Heart left ventricle (tissue), 16 donors: ENCODE measurements at regions not wholly inside any gene's neighbourhood (a gene's known extent, or its start where the extent isn't known, plus 50 kb on each side); places are given as distances from the start of the nearest gene placed in this dataset.

Source experiments
- ATAC-seq, 4 donors: fragments of 200-7000 bp; cut with Tn5 transposase; one replicate each; pipeline ENCODE4 v1.9.1; 2020 to 2022; ENCODE audit warnings: moderate library complexity in 4 of 4, mild to moderate bottlenecking in 3 of 4, moderate number of reproducible peaks in 1 of 4
- DNase-seq, 5 donors: peaks; one replicate each; pipeline ENCODE4 v3.0.0-alpha.2; 2020
- H3K27ac ChIP-seq, 12 donors: fragments of 200-600 bp; sonication (generic) in 4 of 12; one replicate each; pipeline versions ENCODE4 v1.5.0 to v1.8.0; 2016 to 2022; ENCODE audit warnings: mild to moderate bottlenecking in 2 of 12
- H3K27me3 ChIP-seq, 9 donors: fragments of 200-600 bp; sonication (generic) in 2 of 9; one replicate each; pipeline versions ENCODE4 v1.5.1 to v1.8.0; 2016 to 2022; ENCODE audit warnings: mild to moderate bottlenecking in 3 of 9
- H3K36me3 ChIP-seq, 9 donors: fragments of 200-600 bp; sonication (generic) in 2 of 9; one replicate each; pipeline versions ENCODE4 v1.5.0 to v1.8.0; 2018 to 2022; ENCODE audit warnings: mild to moderate bottlenecking in 2 of 9
- H3K4me1 ChIP-seq, 12 donors: fragments of 200-600 bp; sonication (generic) in 4 of 12; one replicate each; pipeline versions ENCODE4 v1.5.0 to v1.8.0; 2016 to 2022; ENCODE audit warnings: mild to moderate bottlenecking in 3 of 12
- H3K4me3 ChIP-seq, 12 donors: fragments of 200-600 bp; sonication (generic) in 4 of 12; one replicate each; pipeline versions ENCODE4 v1.5.0 to v1.8.0; 2017 to 2022; ENCODE audit warnings: mild to moderate bottlenecking in 9 of 12, moderate library complexity in 4 of 12
- H3K9me3 ChIP-seq, 12 donors: fragments of 200-600 bp; sonication (generic) in 4 of 12; one replicate each; pipeline versions ENCODE4 v1.5.0 to v1.8.0; 2016 to 2022; ENCODE audit warnings: mild to moderate bottlenecking in 1 of 12
- POLR2A ChIP-seq, 2 donors: fragments of 450-650 bp; IDR thresholded peaks; one replicate each; pipeline ENCODE4 v1.6.1; 2017; ENCODE audit warnings: antibody characterized with exemption in 2 of 2, mild to moderate bottlenecking in 2 of 2, moderate library complexity in 2 of 2
- WGBS, 4 donors: extraction: QIAGEN DNeasy Blood & Tissue Kit in 2 of 4; methylation state at CpG; one replicate each; pipeline versions ENCODE4 v1.1.5 to v1.1.7; 2013 to 2018; 5-methylcytosine and 5-hydroxymethylcytosine counted together
- intact Hi-C, 10 donors: fragments of 100-400 bp; cut with DNase I; formaldehyde crosslinking; loops; one replicate each; pipeline versions ENCODE4 v1.11.1 to v1.14.2; 2022
- TF ChIP-seq, protein P1 (sequence below), 12 donors: fragments of 200-600 bp; sonication (generic) in 4 of 12; IDR thresholded peaks; one replicate each; pipeline versions ENCODE4 v1.5.0 to v1.8.0; 2018 to 2022; ENCODE audit warnings: antibody characterized with exemption in 12 of 12, mild to moderate bottlenecking in 5 of 12
- donor health status: ischemic (EF 13 %, LVEDD 7.1; RV severe dilation, severe dysfunction).
- donor health status: healthy with polysubstance abuse.
- donor health status: DM: no; HTN: yes; CAD: no.
- donor health status: DM: no; HTN: no; CAD: no.
- donor health status: ischemic (EF 25% LVEDD 6.9; RV normal size, moderate dysfunction).
- donor health status: ischemic (EF 25% LVEDD 5.7; RV mildly dilated, moderate dysfunction).
- donor health status: healthy.
- donor health status: DM: yes; HTN: yes; CAD: no.
- donor health status: ischemic (EF 35%, LVEDD 5.7; RV mildly dilated, moderate dysfunction).
- donor health status: nonischemic (EF 11% LVEDD 7.7; RV severe dilation, severe dysfunction).
- donor health status: DM: yes; HTN: yes; CAD: no.
- donor health status: PGD.
- donor health status: ischemic (EF 29% LVEDD 5.4; RV normal size, mild dysfunction).
- donor health status: nonischemic (EF 23%, LVEDD 6.1; RV moderate dilation, normal function).

GRCh38 chr18:71287268-71287667 lies 998.4 kb downstream of the SOCS6 start:
- 38 to 53% (median 41%) methylated on average over 2 of the region's 2 CpGs for WGBS, 4 donors

GRCh38 chr18:71252351-71252865 lies 963.6 kb downstream of the SOCS6 start:
- H3K36me3 ChIP-seq: no peaks in the 10 kb centered on the region
- H3K27me3 ChIP-seq: peaks cover 0 to 2% (median 0%) of the 10 kb centered on the region in 9 donors
- H3K27ac ChIP-seq: no peak overlapping the region
- H3K4me3 ChIP-seq: no peak overlapping the region
- TF ChIP-seq, protein P1, sequence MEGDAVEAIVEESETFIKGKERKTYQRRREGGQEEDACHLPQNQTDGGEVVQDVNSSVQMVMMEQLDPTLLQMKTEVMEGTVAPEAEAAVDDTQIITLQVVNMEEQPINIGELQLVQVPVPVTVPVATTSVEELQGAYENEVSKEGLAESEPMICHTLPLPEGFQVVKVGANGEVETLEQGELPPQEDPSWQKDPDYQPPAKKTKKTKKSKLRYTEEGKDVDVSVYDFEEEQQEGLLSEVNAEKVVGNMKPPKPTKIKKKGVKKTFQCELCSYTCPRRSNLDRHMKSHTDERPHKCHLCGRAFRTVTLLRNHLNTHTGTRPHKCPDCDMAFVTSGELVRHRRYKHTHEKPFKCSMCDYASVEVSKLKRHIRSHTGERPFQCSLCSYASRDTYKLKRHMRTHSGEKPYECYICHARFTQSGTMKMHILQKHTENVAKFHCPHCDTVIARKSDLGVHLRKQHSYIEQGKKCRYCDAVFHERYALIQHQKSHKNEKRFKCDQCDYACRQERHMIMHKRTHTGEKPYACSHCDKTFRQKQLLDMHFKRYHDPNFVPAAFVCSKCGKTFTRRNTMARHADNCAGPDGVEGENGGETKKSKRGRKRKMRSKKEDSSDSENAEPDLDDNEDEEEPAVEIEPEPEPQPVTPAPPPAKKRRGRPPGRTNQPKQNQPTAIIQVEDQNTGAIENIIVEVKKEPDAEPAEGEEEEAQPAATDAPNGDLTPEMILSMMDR (IDR thresholded peaks at IDR 0.05): no peak
- no peak for TF ChIP-seq POLR2A (IDR thresholded peaks at IDR 0.05)
- ATAC-seq (no peak), DNase-seq (no peak)
- WGBS, 4 donors: 62 to 75% (median 72%) methylated on average over 6 of the region's 6 CpGs
- H3K4me1 ChIP-seq: no peaks in the 10 kb centered on the region
- peaks cover 0 to 2% (median 0%) of the 10 kb centered on the region in 12 donors for H3K9me3 ChIP-seq
- intact Hi-C loops: no loop called here

More at GRCh38 chr18:71287268-71287667, 998.4 kb downstream of the SOCS6 start:
- Histone ChIP-seq H3K27me3 (no peaks in the 10 kb centered on the region), H3K9me3 (peaks cover 0 to 4% (median 0%) of the 10 kb centered on the region in 12 donors), H3K4me1 (no peaks in the 10 kb centered on the region), H3K27ac (no peak overlapping the region), H3K4me3 (no peak overlapping the region), H3K36me3 (no peaks in the 10 kb centered on the region)
- no peak for ATAC-seq
- intact Hi-C loops: no loop called here
- no peak for TF ChIP-seq POLR2A (IDR thresholded peaks at IDR 0.05)
- TF ChIP-seq, protein P1 (IDR thresholded peaks at IDR 0.05): no peak
- DNase-seq: no peak

DNA sequence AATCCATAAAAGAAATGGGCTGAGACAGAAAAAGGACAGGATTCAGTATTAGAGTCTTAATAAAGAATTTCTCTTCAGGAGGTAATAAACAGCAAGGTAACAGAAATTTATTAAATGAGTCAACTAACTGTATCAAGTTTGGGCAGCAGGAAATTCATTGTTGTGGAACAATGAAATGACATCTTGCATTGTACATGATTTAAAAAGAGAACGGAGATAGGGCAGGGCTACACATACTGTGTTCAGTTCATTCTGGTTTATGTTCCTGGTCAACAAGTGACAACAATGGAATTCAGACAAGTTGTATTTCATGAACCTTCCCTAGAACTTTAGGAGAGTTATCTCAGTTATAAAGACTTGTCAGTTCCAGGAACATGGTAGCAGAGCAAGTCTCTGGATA lies 961.3 kb downstream of the SOCS6 start:
- WGBS, 4 donors: 49 to 74% (median 61%) methylated on average over 1 of the region's 1 CpG
- H3K9me3 ChIP-seq: peaks cover 0 to 2% (median 0%) of the 10 kb centered on the region in 12 donors
- H3K36me3 ChIP-seq: no peaks in the 10 kb centered on the region
- no peak overlapping the region for H3K4me3 ChIP-seq
- no peaks in the 10 kb centered on the region for H3K27me3 ChIP-seq
- H3K27ac ChIP-seq: no peak overlapping the region
- no peaks in the 10 kb centered on the region for H3K4me1 ChIP-seq
- DNase-seq (no peak), ATAC-seq (no peak)
- TF ChIP-seq POLR2A (IDR thresholded peaks at IDR 0.05): no peak
- TF ChIP-seq, protein P1 (IDR thresholded peaks at IDR 0.05): no peak
- intact Hi-C loops: no loop called here

DNA sequence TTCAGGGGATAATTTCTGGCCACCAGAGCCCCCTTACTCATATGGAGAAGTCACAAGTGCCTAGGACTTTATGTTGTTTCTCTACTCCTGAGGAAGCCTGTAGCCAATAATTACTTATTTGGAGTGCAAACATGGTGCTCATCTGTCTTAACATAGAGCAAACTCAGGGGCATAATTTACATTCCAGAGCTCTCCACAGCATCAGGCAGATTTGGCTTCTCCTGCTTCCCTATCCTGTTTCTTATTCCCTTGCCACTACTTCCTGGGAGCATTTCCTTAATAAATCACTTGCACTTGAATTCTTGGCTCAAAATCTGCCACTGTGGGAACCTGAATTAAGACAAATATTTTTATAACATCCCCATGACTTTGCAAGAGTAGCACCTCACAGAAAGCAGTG lies 960.9 kb downstream of the SOCS6 start:
- no peaks in the 10 kb centered on the region for H3K36me3 ChIP-seq
- intact Hi-C loops: no loop called here
- peaks cover 0 to 2% (median 0%) of the 10 kb centered on the region in 12 donors for H3K9me3 ChIP-seq
- TF ChIP-seq POLR2A (IDR thresholded peaks at IDR 0.05): no peak
- TF ChIP-seq, protein P1 (IDR thresholded peaks at IDR 0.05): no peak
- ATAC-seq: no peak
- no peak overlapping the region for H3K27ac ChIP-seq
- no peak overlapping the region for H3K4me3 ChIP-seq
- DNase-seq: no peak
- no peaks in the 10 kb centered on the region for H3K27me3 ChIP-seq
- H3K4me1 ChIP-seq: no peaks in the 10 kb centered on the region
